DMS153 treated with DMSO at 0.1 percent for 48 hours (cell line): ENCODE measurements at regions not wholly inside any gene's neighbourhood (a gene's known extent, or its start where the extent isn't known, plus 50 kb on each side); places are given as distances from the start of the nearest gene placed in this dataset.
"Not testable (repeated sequence)": the region's sequence is repeated elsewhere in the genome, so short reads cannot be mapped to it uniquely, and the experiment has no call there.

Experiments
- DNase-seq: peaks from one replicate; lab custom pipeline; 2025; ENCODE audit not compliant: unreplicated experiment; lab: John Stamatoyannopoulos, UW

DNA sequence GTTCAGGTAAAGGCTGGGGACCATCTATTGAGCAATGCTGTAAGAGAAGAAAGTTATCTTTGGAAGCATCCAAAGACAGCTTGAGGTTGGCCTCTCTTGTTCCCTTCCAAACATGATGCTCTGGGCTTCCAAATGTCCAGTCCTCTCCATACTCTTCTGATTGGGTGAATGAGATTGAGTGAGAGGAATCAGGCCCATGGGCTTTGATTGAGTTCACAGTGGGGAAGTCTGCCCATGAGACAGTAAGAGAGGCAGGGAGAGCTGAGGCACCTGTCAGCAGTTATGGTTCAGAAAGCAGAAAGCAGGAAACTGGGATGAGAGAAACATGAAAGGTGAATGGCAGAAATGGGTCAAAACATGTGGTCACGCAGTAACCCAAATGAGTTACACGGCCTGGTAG, 1006.9 kb downstream of the VRK1 start:
- no peak for DNase-seq

DNA sequence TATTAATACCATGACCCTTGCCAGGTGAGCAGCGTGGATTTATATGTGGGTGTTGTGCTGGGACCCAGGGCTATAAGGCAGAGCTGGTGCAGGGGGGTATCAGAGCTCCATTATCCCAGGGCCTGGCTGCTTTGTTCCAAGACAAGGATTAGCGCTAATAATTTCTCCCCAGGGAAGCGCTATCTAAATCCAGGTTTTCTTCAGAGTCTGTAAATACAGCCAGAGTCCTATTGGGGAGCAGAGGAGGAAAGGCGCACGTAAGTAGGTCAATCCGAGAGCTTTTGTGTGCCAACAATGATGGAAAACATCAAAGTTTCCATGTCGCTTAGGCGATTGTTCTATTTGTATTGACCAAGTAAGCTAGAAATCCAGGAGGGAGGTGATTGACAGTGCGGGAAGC, 1009.7 kb downstream of the VRK1 start:
- no peak for DNase-seq

DNA sequence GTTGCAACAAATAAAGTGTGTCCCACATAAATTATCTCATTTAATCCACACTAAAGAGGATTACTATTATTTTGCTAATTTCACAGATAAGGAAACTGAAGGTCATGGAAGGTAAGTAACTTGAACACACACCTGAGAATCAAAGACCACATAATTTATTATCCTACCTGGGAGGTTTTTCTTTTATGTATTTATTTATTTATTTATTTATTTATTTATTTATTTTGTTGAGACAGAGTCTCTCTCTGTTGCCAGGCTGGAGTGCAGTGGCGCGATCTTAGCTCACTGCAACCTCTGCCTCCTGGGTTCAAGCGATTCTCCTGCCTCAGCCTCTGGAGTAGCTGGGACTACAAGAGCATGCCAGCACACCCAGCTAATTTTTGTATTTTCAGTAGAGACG, 1011.4 kb downstream of the VRK1 start:
- not testable (repeated sequence) for DNase-seq

DNA sequence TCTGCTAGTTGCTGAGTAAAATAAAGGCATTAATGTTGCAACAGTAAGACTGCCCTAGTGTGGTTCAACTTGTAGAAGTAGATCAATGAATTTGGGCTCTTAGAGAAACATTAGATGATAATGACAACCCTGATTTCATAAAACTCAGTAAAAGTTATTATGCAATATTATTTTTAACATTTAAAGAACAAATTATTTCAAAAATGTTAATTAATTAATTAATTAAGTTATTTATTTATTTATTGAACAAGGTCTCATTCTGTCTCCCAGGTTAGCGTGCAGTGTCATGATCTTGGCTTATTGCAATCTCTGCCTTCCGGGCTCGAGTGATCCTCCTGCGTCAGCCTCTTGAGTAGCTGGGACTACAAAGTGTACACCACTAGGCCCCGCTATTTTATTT, 1016.4 kb downstream of the VRK1 start:
- DNase-seq, result no peak

DNA sequence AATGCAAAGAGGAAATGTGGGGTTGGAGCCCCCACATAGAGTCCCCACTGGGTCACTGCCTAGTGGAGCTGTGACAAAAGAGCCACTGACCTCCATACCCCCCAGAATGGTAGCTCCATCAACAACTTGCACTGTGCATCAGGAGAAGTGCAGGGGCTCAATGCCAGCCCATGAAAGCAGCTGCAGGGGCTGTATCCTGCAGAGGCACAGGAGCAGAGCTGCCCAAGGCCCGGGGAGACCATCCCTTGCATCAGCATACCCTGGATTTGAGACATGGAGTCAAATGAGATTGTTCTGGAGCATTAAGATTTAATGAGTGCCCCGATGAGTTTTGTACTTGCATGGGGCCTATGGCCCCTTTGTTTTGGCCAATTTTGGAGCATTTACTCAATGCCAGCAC, 1023.6 kb downstream of the VRK1 start:
- DNase-seq, result no peak

DNA sequence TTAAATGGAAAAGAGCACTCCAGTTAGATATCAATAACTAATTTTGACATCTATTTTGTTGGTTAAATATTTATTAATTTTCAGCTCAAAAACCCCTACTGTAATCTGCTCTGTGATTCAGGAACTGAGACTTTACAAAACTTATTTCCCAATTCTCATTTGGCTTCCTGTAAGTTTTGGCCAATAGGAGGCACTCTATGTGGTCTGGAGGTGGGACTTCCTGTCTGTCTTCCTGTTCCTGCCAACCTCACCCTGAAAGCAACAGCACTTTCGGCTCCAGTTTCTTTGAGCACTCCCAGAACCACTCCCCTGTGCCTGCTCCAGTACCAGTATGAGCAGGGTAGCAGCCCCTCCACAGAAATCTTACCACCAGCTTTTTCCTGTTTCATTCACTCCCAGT, 1027.0 kb downstream of the VRK1 start:
- DNase-seq, result no peak

DNA sequence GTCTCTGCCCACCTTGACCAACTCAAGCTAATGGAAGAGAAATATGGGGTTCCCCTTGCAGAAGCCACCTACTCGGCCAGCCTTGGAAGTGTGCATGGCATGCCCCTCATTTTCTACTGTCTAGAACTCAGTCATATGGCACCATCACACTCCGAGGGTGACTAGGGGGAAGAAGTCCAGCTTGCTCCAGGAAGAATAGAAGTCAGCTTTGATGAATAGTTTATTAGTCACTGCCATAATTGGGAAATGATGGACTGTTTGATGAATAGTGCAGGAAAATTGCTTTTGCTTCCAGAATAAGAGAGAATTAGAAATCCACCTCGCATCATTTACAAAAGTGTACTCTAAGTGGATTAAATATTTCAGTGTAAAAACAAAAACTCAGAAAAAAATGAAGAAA, 1030.6 kb downstream of the VRK1 start:
- DNase-seq, result no peak

DNA sequence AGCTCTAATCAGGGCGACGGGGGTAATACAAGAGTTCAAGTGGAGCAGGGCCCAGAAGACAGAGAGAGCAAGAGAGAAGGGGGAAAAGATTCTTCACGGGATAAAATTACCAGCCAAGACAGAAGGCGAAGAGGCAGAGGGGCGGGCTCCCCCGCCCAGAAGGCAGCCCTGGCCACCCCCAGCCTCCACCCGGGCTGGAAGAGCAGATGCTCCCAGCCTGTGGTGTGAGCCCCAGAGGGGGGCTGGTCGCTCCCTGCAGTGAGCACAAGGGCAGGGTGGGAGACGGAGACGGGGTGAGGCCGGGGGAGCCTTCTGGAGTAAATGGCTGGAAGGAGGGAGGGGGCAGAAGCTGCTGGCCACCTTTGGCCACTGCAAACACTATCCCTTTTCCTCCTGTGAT, 1035.6 kb downstream of the VRK1 start:
- no peak for DNase-seq

DNA sequence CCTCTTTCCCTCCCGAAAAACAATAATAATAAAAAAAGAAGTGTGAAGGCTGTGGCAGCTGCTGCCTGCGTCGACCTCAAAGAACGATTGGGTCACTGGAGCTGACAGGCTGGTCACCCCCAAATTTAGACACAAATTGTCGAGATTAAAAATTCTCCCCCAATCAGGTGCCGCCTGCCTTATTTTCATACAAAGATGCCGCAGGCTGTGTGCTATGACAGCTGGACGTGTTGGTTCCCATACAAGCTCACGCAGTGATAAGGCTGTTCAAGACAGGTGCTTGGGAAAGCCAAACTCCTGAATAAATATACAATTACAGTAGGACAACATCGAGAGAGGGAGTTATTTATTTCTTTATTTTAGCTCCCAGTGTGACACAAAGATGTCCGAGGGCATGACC, 1041.8 kb downstream of the VRK1 start:
- DNase-seq, result no peak

DNA sequence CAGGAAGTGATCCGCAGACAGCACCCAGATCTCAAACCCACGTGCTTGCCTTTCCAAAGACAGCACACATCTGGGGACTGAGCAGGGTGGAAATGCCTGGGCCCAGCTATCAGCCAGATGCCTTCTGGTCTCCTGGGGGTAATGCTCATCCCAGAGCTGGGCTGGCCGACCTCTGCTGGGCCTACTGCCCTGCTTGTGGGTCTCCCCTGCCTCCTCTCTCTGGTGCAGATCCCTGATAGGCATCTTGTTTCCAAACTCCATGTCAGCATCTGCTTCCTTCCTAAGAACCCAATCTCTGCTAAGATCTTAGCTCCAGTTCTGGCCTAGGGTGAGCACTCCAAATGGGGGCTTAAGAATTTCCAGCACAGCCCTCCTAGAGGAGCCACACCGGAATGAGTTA, 1043.0 kb downstream of the VRK1 start:
- no peak for DNase-seq

DNA sequence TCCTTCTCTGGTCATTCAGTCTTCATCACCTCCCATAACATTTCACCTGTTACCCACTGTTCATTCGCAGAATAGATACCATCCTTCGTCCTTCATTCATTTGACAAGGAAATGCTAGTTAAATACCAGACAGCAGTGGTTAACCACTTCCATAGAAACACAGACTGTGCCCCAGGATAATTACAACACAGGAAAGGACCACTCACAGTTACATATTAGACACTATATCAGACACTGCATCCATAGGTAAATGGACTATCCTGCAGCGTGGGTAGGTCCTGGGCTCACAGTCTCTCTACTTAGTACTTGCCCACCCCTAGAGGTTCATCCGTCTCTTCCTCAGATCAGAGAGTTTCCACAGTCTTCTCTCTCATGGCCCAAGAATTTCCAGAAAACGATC, 1044.6 kb downstream of the VRK1 start:
- no peak for DNase-seq

DNA sequence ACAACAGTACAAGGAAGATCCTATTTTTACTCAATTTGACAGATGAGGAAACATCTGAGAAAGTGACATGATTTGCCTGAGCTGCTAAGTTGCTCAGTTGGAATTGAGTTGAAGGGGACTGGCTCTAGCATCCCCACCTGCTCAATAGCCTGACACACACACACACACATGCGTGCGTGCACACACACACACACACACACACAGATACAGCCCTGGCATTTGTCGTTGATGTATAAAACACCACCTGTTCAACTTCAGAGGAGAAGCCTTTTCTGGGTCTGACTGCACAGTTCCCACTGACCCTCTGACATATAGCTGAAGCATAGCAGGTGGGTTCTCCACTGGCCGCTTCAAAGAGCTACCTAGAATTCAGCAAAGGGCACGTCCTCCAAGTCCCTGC, 1045.9 kb downstream of the VRK1 start:
- no peak for DNase-seq

DNA sequence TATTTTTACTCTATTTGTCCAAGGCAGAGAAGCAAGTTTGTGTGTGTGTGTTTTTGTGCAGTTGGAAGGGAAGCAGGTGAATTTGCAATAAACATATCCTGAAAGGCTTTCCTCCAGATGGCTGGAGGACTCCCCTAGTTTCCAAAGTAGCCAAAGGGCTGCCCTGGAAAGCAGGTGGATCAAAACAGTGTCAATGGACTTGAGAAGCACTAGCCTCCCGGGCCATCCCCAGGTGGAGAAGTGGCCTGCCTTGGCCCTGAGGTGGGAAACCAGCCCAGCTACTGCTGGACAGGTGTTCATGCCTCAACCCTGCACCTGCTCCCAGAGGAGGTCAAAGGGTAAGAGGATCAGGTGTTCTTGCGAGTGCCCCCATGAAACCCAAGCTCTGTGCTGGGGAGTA, 1046.9 kb downstream of the VRK1 start:
- DNase-seq, result no peak

DNA sequence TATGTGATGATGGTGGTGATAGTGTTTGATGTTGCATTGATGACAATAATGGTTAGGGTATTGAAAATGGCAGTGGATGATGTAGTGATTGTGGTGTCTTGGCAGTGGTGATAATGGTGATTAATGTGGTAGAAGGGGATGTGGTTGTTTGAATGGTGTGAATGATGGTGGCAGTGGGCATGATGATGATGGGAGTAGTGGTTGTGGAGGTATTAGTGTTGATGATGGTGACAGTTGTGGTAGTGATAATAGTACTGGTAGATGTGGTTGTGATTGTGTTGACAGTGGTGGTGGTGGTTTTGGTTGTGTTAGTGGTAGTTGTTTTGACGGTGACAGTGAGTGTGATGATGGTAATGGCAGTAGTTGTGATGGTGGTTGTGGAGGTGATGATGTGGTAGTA, 1049.0 kb downstream of the VRK1 start:
- DNase-seq, result no peak

DNA sequence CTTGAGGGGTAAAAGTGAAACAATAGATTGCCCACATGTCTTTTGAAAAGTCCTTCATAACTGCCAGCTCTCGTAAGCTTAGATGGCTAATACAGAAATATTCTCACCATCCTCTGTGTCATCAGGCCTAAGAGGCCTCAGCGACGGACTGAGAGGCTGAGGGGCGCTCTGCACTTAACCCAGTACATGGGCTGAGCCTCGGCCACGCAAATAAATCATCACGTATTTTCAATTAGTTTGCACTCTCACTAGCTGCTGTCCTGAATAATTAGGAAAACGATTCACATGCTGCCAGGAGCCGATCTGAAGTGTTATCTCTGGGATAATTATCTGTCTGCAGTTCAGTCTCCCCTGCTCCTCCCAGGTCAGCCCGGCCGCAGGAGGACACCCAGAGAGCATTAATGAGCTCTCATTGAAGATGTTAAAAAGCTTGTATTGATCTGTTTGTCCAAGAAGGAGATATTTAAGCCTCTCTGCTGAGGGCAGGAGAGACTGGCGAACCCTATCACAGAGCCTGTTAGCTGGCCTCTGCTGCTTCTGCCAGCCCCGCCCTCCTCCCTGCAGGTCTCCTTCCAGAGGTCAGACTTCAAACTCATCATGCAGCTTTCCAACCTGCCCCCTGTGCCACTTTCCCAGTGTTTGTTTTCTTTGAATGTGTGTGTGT, 1051.3 kb downstream of the VRK1 start:
- peak; percentile 66 for DNase-seq

DNA sequence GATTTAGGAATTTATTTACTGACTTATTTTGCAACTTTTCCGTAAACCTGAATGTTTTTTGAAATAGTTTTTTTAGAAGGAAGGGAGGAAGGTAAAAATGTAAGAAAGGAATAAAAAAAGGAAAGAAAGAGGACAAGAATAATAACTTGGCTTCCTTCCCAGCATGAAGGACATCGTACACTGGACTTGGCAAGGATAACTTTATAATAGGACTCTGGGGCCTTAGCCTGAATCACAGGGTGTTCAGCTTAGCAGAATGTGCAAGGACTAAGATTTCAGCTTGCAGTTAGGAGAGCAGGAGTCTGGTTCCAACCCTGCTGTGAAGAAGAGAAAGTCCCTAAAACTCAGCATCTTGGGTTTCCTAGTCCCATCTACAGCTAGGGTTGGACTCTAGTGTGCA, 1053.3 kb downstream of the VRK1 start:
- no peak for DNase-seq

DNA sequence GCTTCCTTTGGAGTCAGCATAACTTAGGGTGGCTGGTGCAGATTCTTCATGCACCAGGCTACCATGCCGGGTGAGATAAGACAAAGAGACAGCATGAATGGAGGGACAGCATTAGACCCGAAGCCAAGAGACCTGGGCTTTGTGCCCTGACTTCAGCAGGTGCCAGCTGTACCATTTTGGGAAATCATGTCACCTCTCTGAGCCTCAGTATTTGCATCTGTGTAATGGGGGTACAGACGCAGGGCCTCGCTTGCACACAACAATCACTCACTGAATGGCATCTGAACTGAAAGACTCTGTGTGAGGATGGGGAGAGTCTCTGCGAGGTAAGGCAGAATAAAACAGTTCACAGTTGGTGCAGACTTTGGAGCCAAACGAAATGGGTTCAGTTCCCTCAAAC, 1053.7 kb downstream of the VRK1 start:
- no peak for DNase-seq

DNA sequence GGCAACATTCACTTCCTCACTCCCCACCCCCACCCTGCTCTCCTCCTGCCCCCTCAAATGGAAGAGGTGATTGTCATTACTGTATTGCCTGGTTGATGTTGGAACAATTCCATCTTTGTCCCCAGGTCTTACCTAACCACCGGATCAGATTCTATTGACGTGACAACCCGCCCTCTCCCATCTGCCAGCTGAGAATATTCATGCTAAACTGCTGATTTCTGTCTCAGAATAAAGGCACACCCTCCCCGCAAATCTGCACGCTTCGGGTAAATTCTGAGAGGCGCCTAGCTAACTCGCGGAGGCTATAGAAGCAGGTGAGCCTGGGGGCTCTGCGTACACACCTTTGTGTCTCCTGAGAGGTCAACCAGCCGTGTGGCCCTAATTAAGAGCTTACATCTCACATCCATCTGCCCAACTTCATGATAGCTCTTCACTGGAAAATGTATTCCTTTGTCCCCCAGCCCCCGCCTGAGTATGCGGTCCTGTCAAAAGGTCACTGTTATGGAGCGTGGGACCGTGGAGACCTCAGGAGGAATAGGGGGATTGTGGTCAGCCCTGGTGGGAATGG, 1054.3 kb downstream of the VRK1 start:
- DNase-seq, result no peak

DNA sequence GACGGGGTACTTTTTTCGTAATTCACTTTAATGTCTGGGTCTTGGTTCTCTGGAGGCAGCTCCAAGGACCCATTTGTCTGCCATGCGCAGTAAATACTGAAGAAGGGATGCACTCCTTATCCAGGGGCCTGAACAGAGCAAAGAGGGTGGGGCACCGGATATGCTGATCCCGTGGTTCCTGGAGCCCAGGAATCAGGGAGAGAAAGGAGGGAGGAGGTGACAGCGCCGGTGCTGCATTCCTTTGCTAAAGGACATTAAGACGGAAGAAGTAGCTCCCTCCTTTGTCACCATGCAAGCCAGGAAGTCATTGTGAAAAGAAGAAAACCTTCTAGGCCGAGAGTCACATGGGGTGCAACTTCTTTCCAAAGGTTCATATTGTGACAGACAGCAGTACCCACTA, 1057.7 kb downstream of the VRK1 start:
- DNase-seq, result no peak

DNA sequence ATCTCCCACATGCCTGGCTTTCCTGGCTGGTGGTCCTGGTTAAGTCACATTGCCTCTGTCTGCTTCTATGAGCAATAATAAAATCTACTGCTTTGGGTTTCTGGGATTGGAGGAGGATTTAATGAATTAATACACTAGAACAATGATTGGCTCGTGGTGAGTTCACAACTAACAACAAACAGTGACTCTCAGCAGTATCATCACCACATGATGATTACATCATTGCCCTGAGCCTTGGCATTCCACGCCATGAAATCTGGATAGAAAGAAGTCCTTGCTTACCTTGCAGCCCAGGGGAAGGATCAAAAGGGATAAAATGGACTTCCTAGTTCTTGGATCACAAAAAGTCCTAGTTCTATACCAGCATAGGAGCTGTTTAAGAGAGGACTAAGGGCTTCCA, 1069.0 kb downstream of the VRK1 start:
- DNase-seq, result no peak

DNA sequence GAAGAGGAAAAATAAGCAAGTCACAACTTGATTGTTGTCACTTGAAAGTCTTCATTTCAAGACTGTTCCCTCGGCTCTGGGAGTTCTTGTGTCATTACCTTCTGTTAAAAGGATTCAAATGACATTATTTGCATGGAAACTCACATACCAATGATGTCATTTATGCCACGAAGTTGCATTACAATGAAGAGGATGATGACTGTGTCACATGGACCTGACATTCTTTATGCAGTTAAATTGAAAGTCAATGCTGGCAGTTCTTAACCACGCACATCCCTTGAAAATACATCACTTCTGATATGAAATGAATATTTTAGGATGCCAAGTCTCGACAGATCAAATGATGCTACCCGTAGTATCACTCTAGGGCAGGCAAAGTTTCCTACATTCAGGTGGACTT, 1069.5 kb downstream of the VRK1 start:
- DNase-seq, result no peak

DNA sequence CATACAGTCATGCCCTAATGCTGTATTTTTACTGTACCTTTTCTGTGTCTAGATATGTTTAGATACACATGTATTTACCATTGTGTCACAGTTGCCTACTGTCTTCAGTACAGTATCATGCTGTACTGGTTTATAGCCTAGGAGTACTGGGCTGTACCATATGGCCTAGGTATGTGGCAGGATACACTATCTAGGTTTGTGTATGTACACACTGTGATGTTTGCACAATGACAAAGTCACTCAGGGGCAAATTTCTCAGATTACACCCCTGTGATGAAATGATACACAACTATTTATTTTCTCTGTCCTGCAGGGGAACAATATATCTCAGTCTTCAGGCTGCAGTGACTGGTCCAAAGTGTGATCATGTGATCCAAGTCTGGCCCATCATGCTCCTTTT, 1076.1 kb downstream of the VRK1 start:
- no peak for DNase-seq

DNA sequence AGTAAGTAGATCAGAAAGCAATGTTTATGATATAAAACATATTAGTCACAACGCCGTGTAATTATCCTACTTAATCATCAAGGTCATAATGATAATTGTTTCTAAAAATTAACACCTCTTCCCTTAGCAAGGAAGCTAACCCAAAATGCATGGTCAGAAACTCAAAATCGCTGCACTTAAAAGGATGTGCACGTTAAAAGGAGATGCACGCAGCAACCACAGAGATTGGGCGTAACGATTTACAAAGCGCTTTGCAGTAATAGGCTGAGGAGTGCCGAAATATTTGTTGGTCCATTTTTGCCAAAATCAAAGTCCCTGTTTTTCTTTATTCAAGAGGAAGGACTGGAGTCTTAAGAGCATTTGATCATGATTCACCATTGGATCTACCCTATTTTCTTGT, 1077.2 kb downstream of the VRK1 start:
- no peak for DNase-seq
